ENCODE measurements at regions not wholly inside any gene's neighbourhood (a gene's known extent, or its start where the extent isn't known, plus 50 kb on each side); places are given as distances from the start of the nearest gene placed in this dataset.

DNA sequence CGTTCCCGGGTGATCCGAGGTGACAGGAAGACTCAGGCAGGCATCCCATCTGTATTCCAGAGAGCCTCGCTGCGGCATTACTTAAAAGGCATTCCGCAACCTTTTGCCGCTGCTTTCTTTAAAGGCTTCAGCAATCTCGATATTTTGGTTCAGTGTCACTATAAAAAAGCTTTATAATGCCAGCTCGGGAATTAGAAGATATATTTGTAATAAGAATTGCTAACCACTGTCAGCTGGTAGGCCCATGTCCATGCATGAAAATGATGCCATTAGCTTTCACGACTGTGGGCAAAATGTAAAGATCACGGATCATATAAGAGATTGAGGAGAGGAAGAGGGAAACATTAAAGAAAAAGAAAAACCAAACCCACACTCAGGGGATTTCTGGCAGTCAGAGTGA lies 578.6 kb upstream of the CDH5 start:
- H3K27ac ChIP-seq (replicated peaks): no peak overlapping the region
- H3K4me3 ChIP-seq (replicated peaks; ENCODE audit: insufficient read depth, low read length): no peak overlapping the region
- TF ChIP-seq, protein P1, sequence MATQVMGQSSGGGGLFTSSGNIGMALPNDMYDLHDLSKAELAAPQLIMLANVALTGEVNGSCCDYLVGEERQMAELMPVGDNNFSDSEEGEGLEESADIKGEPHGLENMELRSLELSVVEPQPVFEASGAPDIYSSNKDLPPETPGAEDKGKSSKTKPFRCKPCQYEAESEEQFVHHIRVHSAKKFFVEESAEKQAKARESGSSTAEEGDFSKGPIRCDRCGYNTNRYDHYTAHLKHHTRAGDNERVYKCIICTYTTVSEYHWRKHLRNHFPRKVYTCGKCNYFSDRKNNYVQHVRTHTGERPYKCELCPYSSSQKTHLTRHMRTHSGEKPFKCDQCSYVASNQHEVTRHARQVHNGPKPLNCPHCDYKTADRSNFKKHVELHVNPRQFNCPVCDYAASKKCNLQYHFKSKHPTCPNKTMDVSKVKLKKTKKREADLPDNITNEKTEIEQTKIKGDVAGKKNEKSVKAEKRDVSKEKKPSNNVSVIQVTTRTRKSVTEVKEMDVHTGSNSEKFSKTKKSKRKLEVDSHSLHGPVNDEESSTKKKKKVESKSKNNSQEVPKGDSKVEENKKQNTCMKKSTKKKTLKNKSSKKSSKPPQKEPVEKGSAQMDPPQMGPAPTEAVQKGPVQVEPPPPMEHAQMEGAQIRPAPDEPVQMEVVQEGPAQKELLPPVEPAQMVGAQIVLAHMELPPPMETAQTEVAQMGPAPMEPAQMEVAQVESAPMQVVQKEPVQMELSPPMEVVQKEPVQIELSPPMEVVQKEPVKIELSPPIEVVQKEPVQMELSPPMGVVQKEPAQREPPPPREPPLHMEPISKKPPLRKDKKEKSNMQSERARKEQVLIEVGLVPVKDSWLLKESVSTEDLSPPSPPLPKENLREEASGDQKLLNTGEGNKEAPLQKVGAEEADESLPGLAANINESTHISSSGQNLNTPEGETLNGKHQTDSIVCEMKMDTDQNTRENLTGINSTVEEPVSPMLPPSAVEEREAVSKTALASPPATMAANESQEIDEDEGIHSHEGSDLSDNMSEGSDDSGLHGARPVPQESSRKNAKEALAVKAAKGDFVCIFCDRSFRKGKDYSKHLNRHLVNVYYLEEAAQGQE (IDR thresholded peaks at IDR 0.05; ENCODE audit: insufficient replicate concordance, low read depth): no peak
- TF ChIP-seq GABPA (IDR thresholded peaks at IDR 0.05; ENCODE audit: low read depth): no peak
- TF ChIP-seq, protein P2, sequence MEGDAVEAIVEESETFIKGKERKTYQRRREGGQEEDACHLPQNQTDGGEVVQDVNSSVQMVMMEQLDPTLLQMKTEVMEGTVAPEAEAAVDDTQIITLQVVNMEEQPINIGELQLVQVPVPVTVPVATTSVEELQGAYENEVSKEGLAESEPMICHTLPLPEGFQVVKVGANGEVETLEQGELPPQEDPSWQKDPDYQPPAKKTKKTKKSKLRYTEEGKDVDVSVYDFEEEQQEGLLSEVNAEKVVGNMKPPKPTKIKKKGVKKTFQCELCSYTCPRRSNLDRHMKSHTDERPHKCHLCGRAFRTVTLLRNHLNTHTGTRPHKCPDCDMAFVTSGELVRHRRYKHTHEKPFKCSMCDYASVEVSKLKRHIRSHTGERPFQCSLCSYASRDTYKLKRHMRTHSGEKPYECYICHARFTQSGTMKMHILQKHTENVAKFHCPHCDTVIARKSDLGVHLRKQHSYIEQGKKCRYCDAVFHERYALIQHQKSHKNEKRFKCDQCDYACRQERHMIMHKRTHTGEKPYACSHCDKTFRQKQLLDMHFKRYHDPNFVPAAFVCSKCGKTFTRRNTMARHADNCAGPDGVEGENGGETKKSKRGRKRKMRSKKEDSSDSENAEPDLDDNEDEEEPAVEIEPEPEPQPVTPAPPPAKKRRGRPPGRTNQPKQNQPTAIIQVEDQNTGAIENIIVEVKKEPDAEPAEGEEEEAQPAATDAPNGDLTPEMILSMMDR (IDR thresholded peaks at IDR 0.05; ENCODE audit: insufficient read depth, low read length): no peak
- no peaks in the 10 kb centered on the region for H3K27me3 ChIP-seq (ENCODE audit: insufficient read depth, poor library complexity, severe bottlenecking)
- DNase-seq (ENCODE audit: low read depth in 1 of 2, low spot score in 1 of 2): no peak

DNA sequence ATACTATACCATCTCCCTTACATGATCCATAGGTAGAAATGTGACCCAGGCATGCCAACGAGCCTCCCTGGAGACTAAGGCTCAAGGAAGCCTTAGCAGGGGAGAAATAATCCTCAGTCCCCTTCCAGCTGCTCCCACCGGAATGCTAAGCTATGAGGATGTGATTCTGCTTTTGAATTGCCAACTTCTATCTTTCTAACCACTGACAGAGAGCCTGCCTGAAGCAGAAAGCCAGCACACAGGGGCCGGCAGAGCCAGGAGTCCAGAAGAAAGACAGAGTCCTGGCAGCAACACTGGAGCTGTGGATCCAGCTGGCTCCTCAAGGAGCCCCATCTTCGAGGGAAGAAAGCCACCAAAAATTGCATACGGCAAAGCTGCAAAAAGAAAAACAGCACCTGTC lies 579.6 kb upstream of the CDH5 start:
- DNase-seq (ENCODE audit: low read depth in 1 of 2, low spot score in 1 of 2): no peak
- Histone ChIP-seq H3K4me3 (replicated peaks; ENCODE audit: insufficient read depth, low read length) (no peak overlapping the region), H3K27me3 (ENCODE audit: insufficient read depth, poor library complexity, severe bottlenecking) (no peaks in the 10 kb centered on the region), H3K27ac (replicated peaks) (no peak overlapping the region)
- TF ChIP-seq SPI1 (IDR thresholded peaks at IDR 0.05; ENCODE audit: borderline replicate concordance, low read depth) (no peak), POLR2AphosphoS5 (IDR thresholded peaks at IDR 0.05; ENCODE audit: low read depth) (no peak), GABPA (IDR thresholded peaks at IDR 0.05; ENCODE audit: low read depth) (no peak)
- TF ChIP-seq, protein P1 (IDR thresholded peaks at IDR 0.05; ENCODE audit: insufficient replicate concordance, low read depth): no peak

DNA sequence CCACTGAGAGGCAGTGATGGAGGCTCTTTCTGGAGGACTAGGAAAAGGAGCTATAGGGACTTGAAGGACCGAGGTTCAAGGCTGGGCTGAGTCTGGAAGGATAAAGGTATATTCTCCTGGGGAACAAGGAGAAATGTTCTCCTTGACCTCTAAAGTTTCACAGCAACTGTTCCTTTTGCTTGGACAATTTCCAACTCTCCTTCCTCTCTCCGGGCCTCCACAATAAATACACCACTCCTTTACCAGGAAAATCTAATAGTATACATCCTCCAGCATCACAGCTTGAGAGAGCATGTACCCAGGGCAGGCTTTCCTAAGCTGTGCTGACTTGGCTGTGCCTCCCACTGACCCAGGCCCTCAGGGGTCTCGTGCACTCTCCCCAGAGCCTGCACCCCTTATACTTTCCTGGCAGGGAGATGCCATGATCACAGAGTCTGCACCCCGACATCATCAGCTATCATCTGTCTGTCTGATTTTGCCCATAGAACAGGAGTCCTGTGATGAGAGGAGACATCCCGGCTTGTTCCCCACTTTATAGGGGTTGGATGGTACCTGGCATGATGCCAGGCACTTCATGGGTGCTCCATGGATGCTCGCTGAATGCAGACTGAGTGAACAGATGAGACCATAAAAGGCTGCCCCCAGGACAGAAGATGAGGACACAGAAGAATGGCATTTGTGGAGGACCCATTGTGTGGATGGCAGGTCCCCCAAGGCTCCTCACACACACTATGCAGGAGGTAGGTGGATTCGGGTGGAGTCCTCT lies 582.6 kb upstream of the CDH5 start:
- Histone ChIP-seq H3K27ac (replicated peaks) (no peak overlapping the region), H3K4me3 (replicated peaks; ENCODE audit: insufficient read depth, low read length) (no peak overlapping the region), H3K27me3 (ENCODE audit: insufficient read depth, poor library complexity, severe bottlenecking) (no peaks in the 10 kb centered on the region)
- TF ChIP-seq GABPA (IDR thresholded peaks at IDR 0.05; ENCODE audit: low read depth) (no peak), SPI1 (IDR thresholded peaks at IDR 0.05; ENCODE audit: borderline replicate concordance, low read depth) (no peak), POLR2AphosphoS5 (IDR thresholded peaks at IDR 0.05; ENCODE audit: low read depth) (no peak)
- TF ChIP-seq, protein P1 (IDR thresholded peaks at IDR 0.05; ENCODE audit: insufficient replicate concordance, low read depth): no peak
- TF ChIP-seq, protein P2 (IDR thresholded peaks at IDR 0.05; ENCODE audit: insufficient read depth, low read length): no peak
- DNase-seq (ENCODE audit: low read depth in 1 of 2, low spot score in 1 of 2): no peak
